Endothelial cell of umbilical vein (primary cell): ENCODE measurements at regions not wholly inside any gene's neighbourhood (a gene's known extent, or its start where the extent isn't known, plus 50 kb on each side); places are given as distances from the start of the nearest gene placed in this dataset.

Source experiments
- BruUV-seq: library from RNA; stranded (reverse); fragments of 400-500 nt; replicated peaks from 2 replicates; lab custom pipeline; 2021; lab: Mats Ljungman, UMichigan
- CTCF ChIA-PET: fragments of 300-600, 350-600 bp; sonication (Branson Sonifier 250); formaldehyde crosslinking; loops from one replicate; lab custom pipeline; 2021; ENCODE audit warnings: antibody characterized with exemption, inconsistent platforms; lab: Charles Lee
- POLR2A ChIA-PET: fragments of 300-600, 350-600 bp; sonication (Branson Sonifier 250); formaldehyde crosslinking; loops from one replicate; lab custom pipeline; 2021; ENCODE audit warnings: antibody characterized with exemption, inconsistent platforms; lab: Charles Lee
- DNase-seq: peaks from one replicate; pipeline ENCODE4 v3.0.0-alpha.2; 2011; ENCODE audit warnings: low read depth, low spot score
- FAIRE-seq: peaks from 2 replicates; lab custom pipeline; 2011; peaks lifted over from hg19 to GRCh38; lab: Jason Lieb, UNC
- H2AFZ ChIP-seq: 2 replicates; pipeline ENCODE4 v1.6.0; 2012; ENCODE audit warnings: low read depth, low read length, control low read depth, inconsistent platforms
- H3K27ac ChIP-seq: 2 replicates; pipeline ENCODE4 v1.5.1; 2011; ENCODE audit warnings: low read depth, mild to moderate bottlenecking, control low read depth, low read length, moderate library complexity; ENCODE audit not compliant: insufficient read depth
- H3K27me3 ChIP-seq, 2 experiments: 2 replicates each; pipeline versions ENCODE4 v1.6.0 to v1.6.1; 2011; ENCODE audit warnings: low read length in 2 of 2, mixed read lengths in 1 of 2; ENCODE audit not compliant: control insufficient read depth in 2 of 2, insufficient read depth in 2 of 2
- H3K36me3 ChIP-seq, 2 experiments: 2 replicates in 1 of 2; 3 replicates in 1 of 2; pipeline ENCODE4 v1.5.1; 2011; ENCODE audit warnings: low read length in 2 of 2, mild to moderate bottlenecking in 1 of 2, moderate library complexity in 1 of 2; ENCODE audit not compliant: control insufficient read depth in 2 of 2, insufficient read depth in 2 of 2; ENCODE audit errors: extremely low read depth in 1 of 2
- H3K4me1 ChIP-seq: 3 replicates; pipeline ENCODE4 v1.5.1; 2011; ENCODE audit warnings: mild to moderate bottlenecking, low read length; ENCODE audit not compliant: control insufficient read depth, insufficient read depth; ENCODE audit errors: extremely low read depth
- H3K4me2 ChIP-seq: 2 replicates; pipeline ENCODE4 v1.6.1; 2011; ENCODE audit warnings: low read length, control low read depth, mixed read lengths; ENCODE audit not compliant: insufficient read depth
- H3K4me3 ChIP-seq, 3 experiments: fragments of 200-600 bp in 1 of 3; sonication (generic), shearing (Covaris generic) in 1 of 3; replicated peaks in 1 of 3; 2 replicates each; pipeline ENCODE4 v1.5.1; 2011 to 2016; ENCODE audit warnings: control low read depth in 3 of 3, low read length in 3 of 3, mild to moderate bottlenecking in 2 of 3, inconsistent platforms in 1 of 3, low read depth in 1 of 3, moderate library complexity in 1 of 3; ENCODE audit not compliant: insufficient read depth in 1 of 3
- H3K79me2 ChIP-seq: 2 replicates; pipeline ENCODE4 v1.6.0; 2012; ENCODE audit warnings: low read length, inconsistent platforms; ENCODE audit not compliant: control insufficient read depth, insufficient read depth
- H3K9ac ChIP-seq: replicated peaks from 2 replicates; pipeline ENCODE3; 2011; ENCODE audit warnings: low read length, control low read depth; ENCODE audit not compliant: insufficient read depth; ENCODE audit errors: extremely low read depth
- H3K9me1 ChIP-seq: replicated peaks from 3 replicates; pipeline ENCODE4 v1.6.0; 2011; ENCODE audit warnings: mild to moderate bottlenecking, low read length; ENCODE audit not compliant: control insufficient read depth, insufficient read depth; ENCODE audit errors: extremely low read depth
- H3K9me3 ChIP-seq: replicated peaks from 2 replicates; pipeline ENCODE4 v1.5.1; 2012; ENCODE audit warnings: low read length, inconsistent platforms; ENCODE audit not compliant: control insufficient read depth, insufficient read depth
- H4K20me1 ChIP-seq: replicated peaks from 2 replicates; pipeline ENCODE3; 2011; ENCODE audit warnings: mild to moderate bottlenecking, low read length; ENCODE audit not compliant: control insufficient read depth, insufficient read depth; ENCODE audit errors: extremely low read depth
- EZH2 ChIP-seq: IDR thresholded peaks from 2 replicates; pipeline ENCODE4 v1.6.1; 2012; ENCODE audit warnings: borderline replicate concordance, low read depth, mild to moderate bottlenecking, moderate library complexity, low read length, inconsistent platforms; ENCODE audit not compliant: severe bottlenecking
- FOS ChIP-seq: IDR thresholded peaks from 2 replicates; pipeline ENCODE4 v1.6.1; 2011; ENCODE audit warnings: mild to moderate bottlenecking, low read length, moderate library complexity, borderline replicate concordance; ENCODE audit not compliant: insufficient read depth
- GATA2 ChIP-seq: IDR thresholded peaks from 2 replicates; pipeline ENCODE4 v1.7.0; 2011; ENCODE audit warnings: low read depth, mild to moderate bottlenecking, moderate library complexity, mixed read lengths, low read length; ENCODE audit not compliant: insufficient read length, insufficient read depth
- JUN ChIP-seq: IDR thresholded peaks from 2 replicates; pipeline ENCODE4 v1.6.1; 2011; ENCODE audit warnings: borderline replicate concordance, low read depth; ENCODE audit not compliant: insufficient read length, insufficient read depth
- MYC ChIP-seq: IDR thresholded peaks from one replicate; pipeline ENCODE4 v1.6.1; 2011; ENCODE audit warnings: mild to moderate bottlenecking, low read depth, low read length
- POLR2A ChIP-seq: IDR thresholded peaks from 2 replicates; pipeline ENCODE4 v1.6.1; 2012; ENCODE audit warnings: low read depth, mild to moderate bottlenecking, control low read depth, low read length
- POLR2AphosphoS5 ChIP-seq: IDR thresholded peaks from 2 replicates; pipeline ENCODE4 v1.6.1; 2012; ENCODE audit warnings: low read depth, mild to moderate bottlenecking, control low read depth, low read length, moderate library complexity; ENCODE audit not compliant: insufficient read depth
- dilution Hi-C: fragments of 300-500 bp; cut with MboI; formaldehyde crosslinking; loops from one replicate; pipeline ENCODE4 v1.15.0; 2019; ENCODE audit warnings: low sequenced_read_pairs; ENCODE audit not compliant: extremely low pct_ligation_motif_present
- intact Hi-C: fragments of 100-400 bp; cut with micrococcal nuclease; formaldehyde crosslinking; loops from one replicate; pipeline ENCODE4 v1.10.0; 2022
- TF ChIP-seq, protein P1 (sequence below): IDR thresholded peaks from 2 replicates; pipeline ENCODE4 v1.6.1; 2011; ENCODE audit not compliant: insufficient read depth, insufficient read length
- TF ChIP-seq, protein P2 (sequence below), 2 donors: IDR thresholded peaks; 1 replicate in 1 of 2; 2 replicates in 1 of 2; pipeline ENCODE4 v1.5.1; 2011; ENCODE audit warnings: low read length in 2 of 2, mild to moderate bottlenecking in 2 of 2, moderate library complexity in 2 of 2, control low read depth in 1 of 2, inconsistent platforms in 1 of 2, low read depth in 1 of 2; ENCODE audit not compliant: insufficient read depth in 1 of 2; ENCODE audit errors: extremely low read depth in 1 of 2

DNA sequence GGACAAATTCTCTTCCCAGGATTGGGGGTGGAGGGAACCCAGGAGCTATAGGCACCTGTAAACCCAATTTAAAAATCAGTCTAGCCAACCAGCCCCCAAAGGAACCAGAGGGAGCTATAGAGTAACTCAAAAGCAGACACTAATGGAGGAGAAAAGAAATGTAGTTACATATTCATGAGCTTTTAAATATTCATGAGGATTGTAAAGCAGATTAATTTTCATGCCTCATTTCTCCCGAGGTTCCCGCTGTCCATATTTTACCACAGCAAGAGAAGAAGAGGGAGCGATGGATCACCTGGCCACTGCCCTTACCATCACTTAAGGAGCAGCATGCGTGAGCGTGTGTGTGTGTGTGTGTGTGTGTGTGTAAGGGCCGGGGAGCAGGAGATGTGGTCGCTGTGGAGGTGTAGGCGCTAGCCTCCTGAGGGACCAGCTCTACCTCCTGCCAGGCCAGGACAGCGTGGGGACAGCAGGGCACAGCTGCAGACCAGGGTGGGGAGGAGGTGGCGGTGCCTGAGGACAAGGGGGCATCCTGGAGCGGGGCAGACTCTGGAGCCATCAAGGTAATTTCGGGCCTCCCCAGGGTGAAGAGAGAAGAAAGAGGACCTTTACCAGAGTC, 100.7 kb upstream of the THY1 start:
- H3K9me1 ChIP-seq: no peaks in the 10 kb centered on the region
- no peaks in the 10 kb centered on the region for H3K79me2 ChIP-seq
- H4K20me1 ChIP-seq: no peaks in the 10 kb centered on the region
- no peak overlapping the region for H3K27ac ChIP-seq
- no peak for DNase-seq
- H3K9ac ChIP-seq: no peak overlapping the region
- no peak overlapping the region for H3K4me3 ChIP-seq
- TF ChIP-seq, protein P1, sequence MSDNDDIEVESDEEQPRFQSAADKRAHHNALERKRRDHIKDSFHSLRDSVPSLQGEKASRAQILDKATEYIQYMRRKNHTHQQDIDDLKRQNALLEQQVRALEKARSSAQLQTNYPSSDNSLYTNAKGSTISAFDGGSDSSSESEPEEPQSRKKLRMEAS: no peak
- TF ChIP-seq JUN (no peak), MYC (no peak), POLR2A (no peak), GATA2 (no peak), FOS (no peak), POLR2AphosphoS5 (no peak), EZH2 (no peak)
- TF ChIP-seq, protein P2, sequence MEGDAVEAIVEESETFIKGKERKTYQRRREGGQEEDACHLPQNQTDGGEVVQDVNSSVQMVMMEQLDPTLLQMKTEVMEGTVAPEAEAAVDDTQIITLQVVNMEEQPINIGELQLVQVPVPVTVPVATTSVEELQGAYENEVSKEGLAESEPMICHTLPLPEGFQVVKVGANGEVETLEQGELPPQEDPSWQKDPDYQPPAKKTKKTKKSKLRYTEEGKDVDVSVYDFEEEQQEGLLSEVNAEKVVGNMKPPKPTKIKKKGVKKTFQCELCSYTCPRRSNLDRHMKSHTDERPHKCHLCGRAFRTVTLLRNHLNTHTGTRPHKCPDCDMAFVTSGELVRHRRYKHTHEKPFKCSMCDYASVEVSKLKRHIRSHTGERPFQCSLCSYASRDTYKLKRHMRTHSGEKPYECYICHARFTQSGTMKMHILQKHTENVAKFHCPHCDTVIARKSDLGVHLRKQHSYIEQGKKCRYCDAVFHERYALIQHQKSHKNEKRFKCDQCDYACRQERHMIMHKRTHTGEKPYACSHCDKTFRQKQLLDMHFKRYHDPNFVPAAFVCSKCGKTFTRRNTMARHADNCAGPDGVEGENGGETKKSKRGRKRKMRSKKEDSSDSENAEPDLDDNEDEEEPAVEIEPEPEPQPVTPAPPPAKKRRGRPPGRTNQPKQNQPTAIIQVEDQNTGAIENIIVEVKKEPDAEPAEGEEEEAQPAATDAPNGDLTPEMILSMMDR (IDR thresholded peaks at IDR 0.05; ENCODE audit: extremely low read depth in 1 of 2, insufficient read depth in 1 of 2, low read depth in 1 of 2, low read length in 2 of 2): no peak
- no peaks in the 10 kb centered on the region for H3K27me3 ChIP-seq
- BruUV-seq: no TSS peak
- intact Hi-C loops (no loop called here), dilution Hi-C loops (no loop called here)
- H2AFZ ChIP-seq: no peak overlapping the region
- ChIA-PET CTCF (interaction anchor here (0.6 to 1.8 kb wide), 3 partner anchors 24 to 585 kb away, joined by 3 to 4 read pairs (median 3); no protein-coding TSS in a partner anchor), POLR2A (interaction anchor here (0.5 kb wide), 1 partner anchor 40 kb away, joined by 4 read pairs; no protein-coding TSS in a partner anchor)
- no peak for FAIRE-seq
- no peaks in the 10 kb centered on the region for H3K36me3 ChIP-seq
- no peaks in the 10 kb centered on the region for H3K9me3 ChIP-seq
- H3K4me1 ChIP-seq: no peaks in the 10 kb centered on the region
- no peak overlapping the region for H3K4me2 ChIP-seq
